Amniotic epithelial cell (primary cell): ENCODE measurements at regions not wholly inside any gene's neighbourhood (a gene's known extent, or its start where the extent isn't known, plus 50 kb on each side); places are given as distances from the start of the nearest gene placed in this dataset.

Experiments
- DNase-seq: peaks from one replicate; pipeline ENCODE4 v3.0.0-alpha.2; 2010; ENCODE audit warnings: low read depth

DNA sequence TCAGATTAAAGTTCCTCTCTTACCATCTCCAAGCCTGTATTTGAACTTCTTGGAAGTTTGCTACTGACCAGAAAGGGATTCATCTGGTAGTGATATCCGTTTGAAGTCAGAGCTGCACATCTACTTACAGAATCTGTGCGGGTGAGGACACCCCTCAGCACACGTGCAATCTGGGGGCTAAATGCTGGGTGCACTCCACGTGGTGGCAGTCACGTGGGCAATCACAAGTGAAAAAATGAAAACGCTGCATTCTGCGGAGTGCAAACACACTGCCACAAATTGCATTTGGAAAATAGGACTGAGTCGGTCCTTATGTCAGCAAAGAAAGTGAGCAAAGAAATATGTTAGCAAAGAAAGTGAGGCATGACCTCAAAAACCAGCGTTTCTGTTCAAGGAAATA is 76.1 kb upstream of the GYPC start:
- DNase-seq: no peak

DNA sequence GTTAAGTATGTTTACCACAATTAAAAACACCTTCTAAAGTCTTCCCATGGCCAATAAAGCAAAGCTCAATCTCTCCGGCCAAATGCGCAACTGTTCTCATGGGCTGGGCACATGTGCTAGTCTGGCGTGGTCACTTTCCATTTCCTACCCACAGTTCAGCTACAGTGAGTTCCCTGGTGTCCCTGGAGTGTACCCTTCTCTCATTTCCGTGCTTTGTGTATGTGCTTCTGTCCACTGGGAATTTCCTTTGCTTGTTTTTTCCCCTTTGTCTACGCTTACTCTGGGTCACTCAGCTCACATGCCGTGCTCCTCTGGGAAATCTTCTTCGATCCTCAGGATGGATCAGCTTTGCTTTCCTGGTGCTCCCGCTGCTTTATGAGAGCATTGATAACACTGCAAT is 69.6 kb upstream of the GYPC start:
- DNase-seq: no peak

DNA sequence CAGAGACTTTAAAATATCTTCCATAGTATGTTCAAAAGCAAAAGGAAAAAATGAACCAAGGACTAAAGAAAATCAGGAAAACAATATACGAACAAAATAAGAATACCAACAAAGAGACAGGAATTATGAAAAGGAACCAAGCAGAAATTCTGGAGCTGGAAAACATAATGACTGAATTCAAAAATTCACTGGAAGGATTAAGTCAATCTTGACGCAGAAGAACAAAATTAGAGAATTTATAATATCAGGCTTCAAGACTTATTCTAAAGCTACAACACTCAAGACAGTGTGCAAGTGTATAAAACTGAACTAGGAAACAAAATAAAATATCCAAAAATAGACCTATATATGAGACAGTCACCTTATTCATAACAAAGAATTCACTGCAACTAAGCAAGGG is 56.9 kb upstream of the GYPC start:
- no peak for DNase-seq

DNA sequence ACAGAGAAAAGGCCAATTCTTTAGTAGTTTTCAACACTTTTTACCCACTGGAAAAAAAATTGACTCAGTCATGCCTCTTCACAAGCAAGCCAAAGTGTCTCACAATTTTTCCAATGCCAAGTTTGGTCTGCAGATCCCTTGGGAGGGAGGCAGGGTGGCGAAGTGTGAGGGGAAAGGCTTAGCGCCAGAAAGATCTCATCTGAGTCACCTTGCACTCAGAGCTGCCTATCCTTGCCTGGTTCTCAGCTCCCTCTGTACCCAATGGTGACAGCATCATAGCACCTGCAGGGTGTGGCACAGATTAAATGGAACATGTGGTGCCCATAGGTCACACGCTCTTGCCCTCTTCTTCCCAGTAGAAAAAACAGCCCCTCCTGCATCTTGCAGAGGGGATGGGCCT is 55.2 kb upstream of the GYPC start:
- DNase-seq: no peak

DNA sequence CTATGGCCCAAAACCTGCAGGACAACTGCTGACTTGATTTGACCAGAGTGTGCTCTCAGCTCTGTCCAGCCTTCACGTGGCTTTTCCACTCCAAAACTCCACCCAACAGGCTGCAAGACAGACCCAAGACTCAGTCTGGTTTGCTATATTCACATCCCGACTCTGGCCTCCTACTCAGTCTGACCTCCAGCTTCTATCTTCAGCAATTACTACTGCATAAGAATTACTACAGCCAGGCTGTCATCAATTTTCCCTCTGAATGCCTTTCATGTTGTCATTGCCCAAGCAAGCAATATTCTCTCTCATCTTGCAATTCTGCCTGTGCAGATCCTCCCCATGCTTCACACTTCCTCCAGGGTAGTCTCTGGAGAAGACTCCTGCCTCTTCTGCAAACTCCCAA is 53.6 kb upstream of the GYPC start:
- DNase-seq: no peak
